DOHH2 (cell line): ENCODE measurements at regions not wholly inside any gene's neighbourhood (a gene's known extent, or its start where the extent isn't known, plus 50 kb on each side); places are given as distances from the start of the nearest gene placed in this dataset.

ENCODE experiments used
- CTCF ChIP-seq: fragments of 200-600 bp; sonication (generic); IDR thresholded peaks from one replicate; pipeline ENCODE4 v1.5.1; 2014; ENCODE audit warnings: antibody characterized with exemption, mild to moderate bottlenecking, low read depth, low read length; ENCODE audit not compliant: poor library complexity, severe bottlenecking
- EZH2phosphoT487 ChIP-seq: fragments of 200-600 bp; sonication (generic); IDR thresholded peaks from 2 replicates; pipeline ENCODE4 v1.6.1; 2017; ENCODE audit warnings: borderline replicate concordance, mild to moderate bottlenecking, antibody characterized with exemption, low read length, moderate library complexity, mixed read lengths

DNA sequence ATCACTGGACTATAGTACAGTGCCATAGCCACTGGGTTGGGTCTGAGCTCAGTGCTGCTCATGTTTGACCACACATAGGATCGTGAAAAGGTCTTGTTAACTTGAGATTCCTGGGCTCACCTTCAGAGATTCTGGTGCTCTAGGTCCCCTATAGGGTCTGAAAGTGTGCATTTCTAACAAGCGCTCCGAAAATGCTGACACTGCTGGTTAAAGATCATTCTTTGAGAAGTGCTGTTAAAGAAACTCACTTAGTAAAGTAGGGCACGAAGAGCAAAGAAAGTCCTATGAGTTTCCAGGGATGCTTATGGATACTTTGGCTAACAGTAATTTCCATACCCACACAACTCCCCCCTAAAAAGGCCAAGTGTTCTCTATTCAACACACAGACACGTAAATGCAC, 108.1 kb upstream of the PAX6 start:
- no peak for TF ChIP-seq CTCF
- no peak for TF ChIP-seq EZH2phosphoT487
